EL (cell line): ENCODE measurements at regions not wholly inside any gene's neighbourhood (a gene's known extent, or its start where the extent isn't known, plus 50 kb on each side); places are given as distances from the start of the nearest gene placed in this dataset.

Source experiments
- DNase-seq: peaks from one replicate; pipeline ENCODE4 v3.0.0-alpha.2; 2016

- no peak for DNase-seq
Observed at GRCh38 chr3:88586121-88586640, 436.4 kb downstream of the C3orf38 start.

DNA sequence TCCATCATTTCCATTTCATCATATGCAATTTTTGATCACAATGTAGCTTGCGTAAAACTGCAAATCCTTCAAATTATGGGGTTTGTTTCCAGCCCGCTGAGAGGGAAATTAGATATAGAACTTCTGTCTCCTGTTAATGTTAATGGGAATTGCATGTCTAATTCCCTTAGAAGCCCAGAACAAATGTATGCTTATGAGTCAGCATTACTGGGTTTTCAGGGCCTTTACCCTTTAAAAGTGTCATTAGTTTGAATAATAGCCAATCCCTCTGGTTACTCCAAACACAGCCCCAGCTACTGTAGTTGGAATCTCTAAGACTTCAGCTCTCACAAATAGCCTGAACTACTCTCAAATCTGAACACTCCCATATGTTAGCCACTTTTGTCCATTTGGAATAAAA, 439.4 kb downstream of the C3orf38 start:
- no peak for DNase-seq

DNA sequence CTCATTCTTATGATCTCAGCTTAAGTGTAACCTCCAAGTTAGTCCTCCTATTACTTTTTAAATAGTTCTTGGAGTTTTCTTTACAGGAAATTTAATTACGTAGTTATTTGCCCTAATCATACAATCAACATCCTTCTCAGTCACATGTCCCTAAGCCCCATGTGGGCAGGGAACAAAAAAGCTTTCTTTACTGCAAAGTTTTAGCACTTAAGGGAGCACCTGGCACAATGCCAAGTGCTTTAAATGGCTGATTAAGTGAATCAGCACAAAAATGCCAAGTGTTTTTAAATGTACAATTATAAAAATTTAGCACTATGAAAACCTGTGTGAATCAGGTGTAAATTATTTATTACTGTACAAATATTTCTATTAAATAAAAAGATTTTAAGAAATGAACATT, 445.3 kb downstream of the C3orf38 start:
- no peak for DNase-seq

DNA sequence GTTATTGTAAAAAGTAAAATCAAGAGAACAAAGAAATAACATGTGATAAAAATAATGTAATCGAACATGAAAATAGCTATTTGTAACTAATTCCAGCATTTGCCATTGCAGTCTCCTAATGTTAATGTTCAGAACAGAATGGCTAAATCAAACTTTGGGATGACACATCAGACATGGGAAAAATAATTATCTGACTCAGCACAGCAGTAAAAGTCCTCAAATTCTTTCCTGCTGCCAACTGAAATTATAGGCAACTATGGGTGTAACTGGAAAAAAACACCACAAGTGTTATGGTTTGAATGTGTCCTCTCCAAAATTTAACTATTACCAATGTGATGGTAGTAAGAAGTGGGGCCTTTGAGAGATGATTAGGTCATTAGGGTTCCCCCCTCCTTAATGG, 446.7 kb downstream of the C3orf38 start:
- no peak for DNase-seq

- no peak for DNase-seq
Observed at GRCh38 chr3:88610820-88611219, 461.1 kb downstream of the C3orf38 start.

DNA sequence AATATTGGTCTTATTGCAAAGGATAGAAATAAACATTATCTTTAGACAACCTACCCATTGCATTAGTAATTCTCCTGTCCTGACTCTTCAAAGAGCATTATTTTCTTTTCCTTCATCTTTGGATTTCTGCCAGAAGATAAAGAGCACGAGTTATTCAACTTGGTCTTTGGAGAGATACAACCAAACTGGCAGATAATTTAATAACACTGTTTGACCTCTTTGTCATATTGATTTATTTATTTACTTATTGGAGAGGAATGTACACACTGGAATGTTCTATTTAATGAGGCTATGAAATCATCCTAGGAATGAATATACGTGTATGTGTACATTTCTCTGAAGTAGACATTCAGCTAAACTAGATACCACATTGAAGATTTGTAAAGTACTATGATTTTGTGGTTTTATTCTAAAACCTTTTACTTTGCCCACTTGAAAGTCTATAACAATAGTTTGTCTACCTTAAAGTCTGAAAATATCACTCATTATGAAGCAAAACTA, 462.1 kb downstream of the C3orf38 start:
- no peak for DNase-seq

GRCh38 chr3:88616413-88616812, 466.7 kb downstream of the C3orf38 start:
- DNase-seq, result no peak

DNA sequence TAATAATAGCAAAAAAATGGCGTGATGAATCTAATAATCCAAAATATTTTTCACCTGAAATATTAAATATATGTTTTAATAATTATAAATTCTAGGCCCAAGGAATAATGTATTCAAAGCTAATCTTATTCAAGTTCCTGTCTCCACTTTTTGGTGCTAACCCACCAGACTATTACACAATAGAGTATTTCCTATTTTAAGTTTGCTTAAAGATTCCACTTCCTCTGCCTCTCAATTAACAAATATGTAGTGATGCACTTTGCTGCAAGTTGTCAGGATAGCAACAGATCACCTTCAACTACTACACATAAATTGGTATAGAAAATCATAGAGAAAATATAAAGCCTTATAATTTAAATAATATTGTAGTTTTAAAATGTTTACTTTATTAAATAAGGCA, 467.5 kb downstream of the C3orf38 start:
- DNase-seq, result no peak

- DNase-seq, result no peak
Observed at GRCh38 chr3:88618021-88618645, 468.4 kb downstream of the C3orf38 start.

- no peak for DNase-seq
Observed at GRCh38 chr3:88621586-88621985, 471.8 kb downstream of the C3orf38 start.

DNA sequence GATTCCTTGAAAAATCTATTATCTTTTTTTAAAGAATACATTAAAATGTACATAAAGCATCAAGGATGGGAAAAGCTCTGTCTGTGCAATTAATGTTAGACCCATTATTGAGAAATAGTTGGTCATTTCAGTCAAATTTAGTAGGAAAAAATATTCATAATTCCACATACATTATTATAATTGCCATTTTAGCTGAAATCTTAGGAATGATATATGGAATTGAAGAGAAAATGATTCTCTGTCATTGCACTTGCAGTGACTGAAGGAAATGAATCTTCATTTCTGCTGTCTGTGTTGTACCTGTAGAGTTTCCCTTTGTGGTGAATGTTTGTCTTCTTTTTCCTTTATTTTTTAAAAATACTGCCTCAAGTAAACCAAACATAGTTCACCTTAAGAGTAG, 473.9 kb downstream of the C3orf38 start:
- no peak for DNase-seq

DNA sequence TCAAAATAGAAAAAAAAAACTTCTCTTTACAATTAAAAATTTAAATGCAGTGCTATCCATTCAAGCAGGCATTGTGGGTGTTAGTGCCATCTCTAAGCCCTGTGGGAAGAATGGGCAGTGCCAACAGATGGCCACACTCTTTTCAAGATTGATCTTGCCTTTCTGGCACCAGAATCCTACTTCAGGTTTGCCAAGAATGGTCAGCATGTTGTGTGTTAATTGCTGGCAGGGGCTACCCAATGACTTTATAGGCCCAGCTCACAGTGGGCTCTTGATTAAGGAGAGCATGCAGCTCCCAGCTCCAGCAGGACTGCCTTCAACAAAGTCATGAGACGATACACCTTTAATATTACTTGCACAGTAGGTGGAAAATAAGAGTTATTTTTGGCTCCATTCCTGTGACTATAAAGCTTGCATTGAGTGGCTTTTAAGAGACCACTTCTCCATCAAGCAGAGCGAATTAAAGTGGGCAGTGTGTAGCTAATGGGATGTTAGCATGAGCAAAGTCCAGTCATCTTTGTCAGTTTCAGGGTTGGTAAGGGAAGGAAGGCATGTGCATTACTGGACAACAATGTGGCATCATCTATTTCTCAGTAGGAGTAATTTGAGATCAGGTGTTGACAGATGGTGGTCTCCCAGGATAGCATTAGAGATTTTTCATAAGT, 476.8 kb downstream of the C3orf38 start:
- no peak for DNase-seq

DNA sequence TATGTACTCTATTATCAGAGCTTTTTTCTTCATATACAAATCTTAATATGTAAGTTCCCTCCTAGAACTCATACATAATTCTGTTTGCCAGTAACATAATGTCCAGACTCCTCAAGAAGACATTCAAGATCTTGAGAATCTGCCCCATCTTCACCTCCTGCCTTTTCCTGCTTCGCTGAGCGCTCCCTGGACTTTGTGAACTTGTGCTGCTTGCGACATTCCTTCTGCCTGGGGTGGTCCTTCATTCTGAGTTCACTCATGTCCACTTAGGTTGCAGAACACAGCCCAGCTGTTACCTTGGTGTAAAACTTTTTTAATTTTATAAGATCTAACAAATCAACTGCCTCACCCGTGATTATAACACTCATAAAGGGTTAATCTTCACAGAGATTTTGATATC, 478.5 kb upstream of the EPHA3 start:
- no peak for DNase-seq

GRCh38 chr3:88632226-88632625, 475.2 kb upstream of the EPHA3 start:
- DNase-seq, result no peak

- no peak for DNase-seq
Observed at GRCh38 chr3:88640581-88640980, 466.8 kb upstream of the EPHA3 start.

GRCh38 chr3:88641033-88641604, 466.3 kb upstream of the EPHA3 start:
- no peak for DNase-seq

GRCh38 chr3:88657459-88657858, 450.0 kb upstream of the EPHA3 start:
- DNase-seq, result no peak

DNA sequence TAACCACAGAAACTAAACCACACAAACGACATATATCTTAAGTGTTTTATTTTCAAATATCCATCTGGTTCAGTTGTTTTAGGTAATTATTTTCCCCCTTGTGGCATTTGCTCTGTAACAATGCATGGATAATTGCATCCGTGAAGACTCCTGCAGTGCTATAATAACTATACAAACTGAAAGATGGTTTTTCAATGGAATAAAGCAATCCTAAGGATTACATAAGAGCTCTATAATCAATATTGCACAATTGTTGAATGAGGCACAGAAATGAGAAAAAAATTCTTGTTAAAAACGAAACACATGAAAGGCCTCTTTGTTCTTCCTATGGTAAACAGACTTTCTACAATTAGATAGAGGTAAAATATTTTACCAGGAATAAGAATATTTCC, 446.0 kb upstream of the EPHA3 start:
- DNase-seq, result no peak

DNA sequence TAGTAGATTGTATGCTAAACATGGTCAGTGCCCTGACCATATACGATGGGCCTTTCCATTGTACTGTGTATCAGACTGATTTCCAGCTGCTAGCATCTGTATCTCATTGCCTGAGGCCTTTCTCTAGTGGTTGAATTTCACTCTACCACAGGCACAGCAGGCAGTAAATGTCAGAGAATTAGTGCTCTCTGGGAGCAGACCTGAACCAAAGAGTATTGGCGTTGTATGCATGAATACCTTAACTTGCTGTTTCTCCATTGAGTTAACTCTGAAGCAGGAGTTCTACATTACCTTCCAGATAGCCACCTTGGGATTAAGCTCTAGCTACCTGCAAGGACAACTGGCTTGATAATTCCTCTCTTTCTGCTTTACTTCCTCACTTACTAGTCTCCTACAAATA, 439.2 kb upstream of the EPHA3 start:
- no peak for DNase-seq

GRCh38 chr3:88671573-88671972, 435.8 kb upstream of the EPHA3 start:
- no peak for DNase-seq

GRCh38 chr3:88677298-88677697, 430.1 kb upstream of the EPHA3 start:
- no peak for DNase-seq

GRCh38 chr3:88678747-88679146, 428.7 kb upstream of the EPHA3 start:
- DNase-seq, result no peak

GRCh38 chr3:88690287-88690686, 417.1 kb upstream of the EPHA3 start:
- DNase-seq, result no peak

GRCh38 chr3:88691081-88691480, 416.3 kb upstream of the EPHA3 start:
- DNase-seq, result no peak
